Activated T-helper 9 cell treated with anti-CD3 and anti-CD28 coated beads, Interleukin-2, amount 50 U/mL, for 16 hours (primary cell): ENCODE measurements at regions not wholly inside any gene's neighbourhood (a gene's known extent, or its start where the extent isn't known, plus 50 kb on each side); places are given as distances from the start of the nearest gene placed in this dataset.

Experiments used
- DNase-seq: peaks from one replicate; pipeline ENCODE4 v3.0.0-alpha.2; 2020; ENCODE audit warnings: low read depth

DNA sequence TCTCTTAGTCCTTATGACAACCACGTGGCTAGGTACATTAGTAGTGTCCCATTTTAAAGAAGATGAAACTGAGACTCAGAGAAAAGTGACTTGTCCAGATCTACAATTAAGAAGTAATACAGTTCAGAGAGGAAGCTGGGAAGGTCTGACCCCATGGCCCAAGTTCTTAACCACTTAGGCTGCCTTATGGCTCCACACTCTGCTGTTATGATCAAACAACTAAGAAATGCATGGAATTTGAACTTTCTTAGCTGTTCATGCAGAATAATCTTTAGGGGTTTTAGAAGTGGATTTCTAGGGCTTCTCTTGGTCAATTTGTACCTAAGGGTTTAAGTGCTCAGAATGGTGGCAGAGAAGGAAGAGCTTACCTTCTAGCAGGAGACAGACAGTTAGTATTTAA, 128.0 kb upstream of the MSX2 start:
- no peak for DNase-seq

DNA sequence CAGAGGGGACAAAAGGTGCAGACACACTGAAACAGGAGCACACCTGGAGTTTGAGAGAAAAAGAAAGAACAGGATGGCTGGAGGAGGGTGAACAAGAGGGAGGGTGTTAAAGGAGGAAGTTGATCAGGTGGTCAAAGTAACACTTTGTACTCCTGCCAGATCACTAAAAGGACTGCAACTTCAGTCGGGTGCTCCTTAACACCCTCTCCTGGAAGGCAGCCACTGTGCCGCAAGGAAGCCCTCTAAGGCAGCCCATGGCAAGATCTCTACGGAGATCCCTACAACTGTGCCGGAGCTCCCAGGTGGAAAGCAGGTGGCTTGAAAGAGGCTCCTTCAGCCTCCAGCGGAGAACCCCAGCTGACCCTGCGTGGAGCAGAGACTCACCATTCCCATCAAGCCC, 124.4 kb upstream of the MSX2 start:
- DNase-seq: no peak

DNA sequence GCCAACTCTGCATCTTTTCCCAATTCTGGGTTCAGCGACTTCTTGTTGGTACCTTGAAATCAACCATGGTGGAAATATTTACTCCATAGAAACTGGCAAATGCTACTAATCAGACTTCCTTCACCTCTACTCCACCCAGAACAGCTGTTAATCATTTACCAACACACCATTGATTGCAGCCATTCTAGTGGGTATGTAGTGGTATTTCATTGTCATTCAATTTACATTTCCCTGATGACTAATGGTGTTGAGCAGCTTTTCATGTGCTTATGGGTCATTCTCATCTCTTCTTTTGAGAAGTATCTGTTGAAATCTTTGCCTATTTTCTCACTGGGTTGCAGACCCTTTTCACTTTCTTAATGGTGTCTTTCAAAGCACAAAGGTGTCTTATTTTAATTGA, 122.4 kb upstream of the MSX2 start:
- no peak for DNase-seq

DNA sequence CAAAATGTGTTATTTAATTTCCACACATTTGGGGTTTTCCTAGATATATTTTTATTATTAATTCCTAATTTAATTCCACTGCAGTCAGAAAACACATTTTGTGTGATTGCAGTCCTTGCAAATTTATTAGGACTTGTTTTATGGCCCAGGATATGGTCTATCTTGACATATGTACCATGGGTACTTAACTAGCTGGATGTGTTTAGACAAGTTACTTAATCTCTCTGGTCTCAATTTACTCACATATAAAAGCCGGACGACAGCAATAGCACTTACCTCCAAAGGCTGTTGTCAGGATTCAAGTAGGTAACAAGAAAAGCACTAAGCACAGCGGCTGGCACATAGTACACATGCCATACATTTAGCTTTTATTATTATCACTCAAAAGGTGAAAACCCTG, 118.2 kb upstream of the MSX2 start:
- DNase-seq: no peak

DNA sequence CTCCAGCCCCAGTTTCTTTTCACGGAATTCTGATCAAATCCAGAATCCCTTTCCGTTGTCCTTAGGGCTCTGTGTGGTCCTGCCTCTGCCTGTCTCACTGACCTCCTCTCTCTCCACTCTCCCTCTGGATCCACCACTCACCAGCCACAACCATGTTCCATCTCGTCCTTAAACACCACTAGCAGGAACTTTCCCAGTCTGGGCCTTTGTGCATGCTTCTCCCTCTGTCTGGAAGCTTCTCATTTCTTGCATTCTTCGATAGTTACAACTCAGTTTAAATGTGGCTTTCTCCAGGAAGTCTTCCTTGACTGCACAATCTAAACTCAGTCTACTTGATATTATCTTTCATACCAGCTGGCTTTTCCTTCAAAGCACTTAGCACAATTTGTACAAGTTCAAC, 117.7 kb upstream of the MSX2 start:
- no peak for DNase-seq

DNA sequence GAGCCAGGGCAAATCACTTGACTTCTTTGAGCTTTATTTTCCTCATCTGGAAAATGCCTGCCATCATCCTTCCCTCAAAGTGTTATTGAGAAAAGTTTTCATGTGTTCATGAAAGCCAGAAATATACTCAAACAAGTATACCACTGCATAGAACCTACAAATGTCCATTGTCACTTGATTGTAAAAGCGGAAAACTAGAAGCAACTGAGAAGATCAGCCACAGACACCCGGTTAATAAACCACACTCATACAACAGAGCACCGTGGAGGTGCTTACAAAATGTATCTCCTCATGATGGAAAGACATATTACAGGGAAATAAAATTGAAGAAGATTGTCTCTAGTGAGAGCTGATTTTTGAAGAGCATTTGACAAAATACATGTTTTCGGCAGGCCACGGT, 117.2 kb upstream of the MSX2 start:
- DNase-seq: no peak

DNA sequence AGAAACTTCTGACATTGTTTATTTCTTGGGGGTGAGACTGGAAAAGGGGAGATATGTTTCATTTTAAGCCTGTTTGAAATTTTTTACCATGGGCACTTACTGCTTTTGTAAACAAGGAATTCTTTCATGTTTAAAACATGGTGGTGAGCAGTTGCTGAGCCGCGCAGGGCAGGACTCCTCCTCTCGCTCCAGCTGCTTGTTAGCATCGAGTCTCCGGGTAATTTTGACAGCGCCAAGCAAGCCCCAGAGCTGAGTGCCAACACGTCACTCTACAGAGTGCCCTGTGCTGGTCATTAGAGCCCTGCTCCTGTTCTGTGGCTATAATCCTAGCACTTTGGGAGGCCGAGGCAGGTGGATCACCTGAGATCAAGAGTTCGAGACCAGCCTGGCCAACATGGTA, 116.5 kb upstream of the MSX2 start:
- no peak for DNase-seq

DNA sequence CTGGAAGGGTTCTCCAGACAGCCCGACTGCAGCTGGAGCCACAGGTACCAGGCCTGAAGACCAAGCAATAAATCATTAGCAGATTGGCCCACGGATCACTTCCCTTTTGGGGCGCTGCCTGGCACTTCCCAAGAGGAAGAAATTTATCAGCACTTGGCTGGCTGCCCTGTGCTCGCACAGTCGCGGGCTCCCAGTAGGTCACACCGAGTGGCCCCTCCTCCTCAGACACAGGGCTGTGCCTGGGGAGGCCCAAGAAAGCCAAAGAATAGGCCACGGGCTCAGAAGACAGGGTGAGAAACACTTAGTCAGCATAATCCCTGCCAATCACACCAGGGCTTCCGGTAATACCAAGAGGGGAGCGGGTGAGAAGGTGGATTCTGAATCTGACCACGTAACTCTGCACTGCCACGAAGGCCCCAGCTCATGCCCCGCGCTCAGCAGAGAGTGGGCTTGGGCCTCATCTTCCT, 115.7 kb upstream of the MSX2 start:
- DNase-seq: no peak

DNA sequence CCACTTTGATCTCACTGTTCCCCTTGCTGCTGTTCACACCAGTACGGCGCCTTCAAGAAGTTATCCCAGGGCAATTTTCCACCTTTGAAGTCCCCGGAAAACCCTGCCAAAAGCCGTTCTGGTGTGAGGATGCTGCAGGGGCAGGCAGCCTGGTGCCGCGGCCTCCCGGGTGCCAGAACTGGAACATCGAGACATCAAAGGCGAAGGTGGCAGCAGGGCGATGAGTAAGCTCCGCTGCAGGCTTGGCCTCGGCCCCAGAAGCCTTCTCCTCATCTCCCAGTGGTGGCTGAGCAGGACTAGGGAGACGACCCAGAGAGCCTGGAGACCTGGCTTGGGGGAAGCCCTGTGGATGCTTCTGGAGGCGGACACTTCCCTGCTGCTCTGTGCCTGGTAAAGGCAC, 115.3 kb upstream of the MSX2 start:
- no peak for DNase-seq

DNA sequence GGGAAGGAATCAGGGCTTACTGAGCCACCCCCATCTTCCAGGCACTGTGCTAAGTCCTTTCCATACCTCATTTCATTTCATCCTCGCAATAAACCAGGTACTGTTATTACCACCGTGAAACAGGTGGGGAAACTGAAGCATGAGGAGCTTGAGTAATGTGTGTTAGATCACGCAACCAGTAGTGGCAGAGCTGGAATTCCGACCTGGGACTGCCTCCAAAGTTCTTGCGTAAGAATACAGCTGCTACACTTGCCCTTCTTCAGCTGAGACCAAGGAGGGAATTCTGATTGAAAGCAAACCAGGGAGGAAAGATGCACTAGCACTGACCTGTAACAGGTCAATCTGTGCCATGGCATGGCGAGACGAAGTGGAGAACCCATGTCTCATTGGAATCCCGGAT, 113.4 kb upstream of the MSX2 start:
- no peak for DNase-seq

DNA sequence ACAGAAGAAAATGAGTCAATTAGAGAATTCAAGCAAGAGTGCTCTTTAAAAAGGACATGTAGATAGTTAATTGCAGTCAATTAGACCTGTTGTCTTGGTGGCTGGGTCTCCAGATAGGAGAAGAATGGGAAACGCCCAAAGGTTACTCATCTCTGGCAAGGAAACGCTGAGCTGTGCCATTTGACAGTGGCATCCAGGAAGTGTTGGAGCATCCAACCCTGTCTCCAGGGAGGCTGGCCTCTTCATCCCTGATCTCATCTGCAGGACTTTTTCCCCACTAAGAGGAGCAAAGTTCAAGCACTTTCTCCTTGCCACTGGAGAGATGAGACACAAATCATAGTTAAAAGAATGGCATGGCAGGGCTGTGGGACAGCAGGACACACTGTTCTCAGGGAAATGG, 111.7 kb upstream of the MSX2 start:
- DNase-seq: no peak

DNA sequence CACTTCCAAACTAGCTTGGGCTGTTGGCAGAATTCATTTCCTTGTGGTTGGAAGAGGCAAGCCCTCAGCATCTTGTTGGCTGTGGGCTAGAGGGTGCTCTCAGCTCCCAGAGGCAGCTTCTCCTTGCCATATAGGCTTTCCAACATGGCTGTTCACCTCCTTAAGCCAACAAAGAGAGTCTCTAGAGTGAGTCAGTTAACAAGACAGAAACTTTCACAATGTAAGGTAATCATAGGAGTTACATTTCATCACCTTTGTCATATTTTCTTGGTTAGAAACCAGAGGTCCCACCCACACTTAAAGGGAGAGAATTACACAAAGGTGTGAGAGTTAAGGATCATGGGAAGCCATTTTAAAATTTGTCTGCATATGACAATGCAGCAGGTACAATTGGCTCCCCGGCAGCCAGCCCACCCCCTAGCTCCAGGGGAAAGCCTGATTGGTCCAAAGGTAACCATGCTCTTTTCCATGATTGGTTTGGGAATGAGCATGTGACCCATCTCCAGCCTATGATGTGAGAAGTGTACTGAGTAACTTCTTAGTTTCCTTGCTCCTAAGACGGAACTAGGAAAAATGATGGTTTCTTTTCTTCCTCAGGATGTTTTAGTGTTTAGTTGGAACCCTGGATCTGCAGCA, 109.8 kb upstream of the MSX2 start:
- DNase-seq: no peak

DNA sequence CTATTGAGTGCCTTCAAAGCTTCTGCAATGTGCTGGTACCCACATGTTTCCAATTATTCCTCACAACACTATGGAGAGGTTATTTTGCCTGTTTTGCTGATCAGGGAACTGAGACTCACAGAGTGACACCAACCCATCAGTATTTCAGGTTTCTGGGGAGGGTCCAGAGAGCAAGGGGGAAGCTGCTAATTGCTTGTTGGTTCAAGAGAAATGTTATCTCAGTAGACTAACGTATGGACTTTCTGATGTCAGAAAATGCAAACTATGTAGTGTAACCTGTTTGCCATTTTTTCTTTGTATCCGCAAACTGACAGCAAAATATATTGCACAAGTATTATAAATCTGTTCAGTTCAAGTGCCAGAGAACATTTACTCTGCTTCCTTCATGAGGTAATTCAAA, 108.3 kb upstream of the MSX2 start:
- no peak for DNase-seq

DNA sequence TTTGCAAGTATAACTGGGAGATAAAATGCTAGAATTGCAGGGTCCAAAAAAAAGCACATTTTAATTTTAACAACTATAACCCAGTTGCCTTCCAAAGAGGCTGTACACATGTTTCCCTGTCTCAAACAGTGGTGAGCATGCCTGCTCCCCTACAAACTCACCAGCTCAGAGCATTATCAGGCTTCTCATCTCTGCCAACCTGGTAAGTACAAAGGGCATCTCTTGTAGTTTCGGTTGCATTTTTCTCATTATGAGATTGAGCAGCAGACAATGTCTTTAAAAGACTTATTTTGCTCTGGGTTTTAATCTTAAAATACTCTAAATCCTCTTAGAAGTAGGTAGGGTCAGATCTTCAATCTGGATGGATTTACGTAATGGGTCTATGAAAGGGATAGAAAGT, 107.1 kb upstream of the MSX2 start:
- no peak for DNase-seq

DNA sequence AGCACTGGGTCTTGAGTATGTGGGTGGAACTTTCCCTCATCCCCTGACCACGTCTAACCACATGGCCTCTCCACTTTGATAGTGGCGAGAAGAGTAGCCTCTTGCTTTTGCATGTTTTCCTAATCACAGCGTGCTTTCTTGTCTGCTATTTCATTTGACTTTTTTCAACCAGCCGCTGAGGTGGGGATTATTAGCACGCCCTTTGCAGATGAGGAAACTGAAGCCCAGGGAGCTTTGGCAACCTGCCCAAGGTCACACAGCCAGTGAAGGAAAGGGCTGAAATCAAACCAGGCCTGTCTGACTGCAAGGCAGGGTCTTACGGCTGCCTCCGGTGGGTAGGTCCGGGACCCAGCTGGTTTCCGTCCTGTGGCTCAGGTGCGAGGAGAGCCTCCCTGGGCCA, 106.5 kb upstream of the MSX2 start:
- DNase-seq: no peak

DNA sequence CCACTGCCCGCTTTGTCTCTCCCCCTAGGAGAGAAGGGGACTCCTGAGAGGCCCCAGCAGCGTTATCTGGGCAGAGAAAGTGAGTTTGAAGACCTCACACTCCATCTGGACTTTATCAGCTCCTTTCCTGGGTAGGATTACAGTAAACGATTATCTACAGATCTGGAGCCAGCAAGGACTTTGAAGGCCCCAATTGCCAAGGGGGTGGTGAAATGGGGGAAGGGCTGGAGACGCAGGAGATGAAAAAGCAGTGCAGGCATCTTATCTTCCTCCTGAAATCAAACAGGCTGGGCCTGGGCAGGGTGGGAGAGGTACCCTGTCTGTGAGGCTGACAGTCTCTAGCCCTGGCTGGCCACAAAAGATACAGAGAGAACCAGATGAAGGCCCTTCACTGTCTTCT, 105.8 kb upstream of the MSX2 start:
- no peak for DNase-seq

DNA sequence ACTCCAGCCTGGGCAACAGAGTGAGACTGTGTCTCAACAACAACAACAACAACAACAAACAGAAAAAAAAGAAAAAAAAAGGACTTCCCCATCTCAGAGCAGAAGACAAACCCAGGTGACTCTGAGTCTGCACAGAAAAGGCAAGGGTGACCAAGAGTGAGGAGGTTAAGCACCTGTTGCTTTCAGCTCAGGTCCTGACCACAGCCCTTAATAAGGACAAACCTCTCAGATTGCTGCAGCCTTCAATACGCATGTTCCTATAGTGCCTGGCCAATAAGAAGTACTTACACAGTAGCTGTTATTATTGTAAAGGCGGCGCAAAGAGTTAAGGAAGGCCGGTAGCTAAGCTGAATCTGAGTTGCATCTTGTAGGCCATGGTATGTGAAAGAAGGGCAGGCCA, 102.3 kb upstream of the MSX2 start:
- no peak for DNase-seq

DNA sequence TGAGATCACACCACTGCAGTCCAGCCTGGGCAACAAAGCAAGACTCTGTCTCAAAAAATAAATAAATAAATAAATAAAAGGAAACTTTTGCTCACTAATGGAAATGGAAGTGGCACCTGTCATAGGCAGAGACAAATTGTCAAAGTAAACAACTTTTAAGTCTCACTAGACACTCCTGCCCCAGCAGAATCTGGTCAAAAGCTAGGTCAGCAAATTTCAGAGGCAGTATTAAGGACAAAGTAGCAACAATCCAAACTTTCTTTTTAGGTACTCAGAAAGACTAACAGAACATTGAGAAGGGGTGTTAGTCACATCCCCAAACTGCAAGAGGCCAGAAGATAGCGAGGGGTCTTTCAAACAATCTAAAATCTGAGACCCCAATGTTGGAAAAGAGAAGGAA, 101.4 kb upstream of the MSX2 start:
- DNase-seq: no peak

DNA sequence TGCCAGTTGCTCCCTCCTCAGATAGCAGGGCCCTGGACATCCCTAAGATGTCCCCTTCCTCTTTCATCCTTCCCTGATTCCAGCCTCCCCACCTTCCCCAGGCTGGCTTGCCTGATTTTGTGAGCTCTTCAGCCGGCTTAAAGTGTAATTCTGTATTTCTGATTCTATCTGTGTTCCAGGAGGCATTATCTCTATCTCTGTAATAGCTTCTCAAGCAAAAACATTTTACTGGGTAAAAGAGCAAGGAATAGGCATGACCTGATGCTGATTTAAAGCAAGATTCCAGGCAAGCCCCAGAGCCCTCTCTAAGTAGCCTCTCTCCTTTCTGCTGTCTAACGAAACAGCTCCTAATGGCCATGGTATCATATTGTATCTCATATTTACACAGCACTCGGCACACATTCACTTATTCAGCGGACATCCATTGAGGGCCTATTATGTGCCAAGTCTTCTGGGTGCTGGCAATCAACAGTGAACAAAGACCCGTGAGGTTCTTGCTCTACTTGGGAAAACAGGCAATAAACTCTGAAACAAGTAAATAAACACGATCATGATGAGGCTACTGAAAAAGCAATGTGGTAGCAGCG, 100.9 kb upstream of the MSX2 start:
- DNase-seq: no peak

DNA sequence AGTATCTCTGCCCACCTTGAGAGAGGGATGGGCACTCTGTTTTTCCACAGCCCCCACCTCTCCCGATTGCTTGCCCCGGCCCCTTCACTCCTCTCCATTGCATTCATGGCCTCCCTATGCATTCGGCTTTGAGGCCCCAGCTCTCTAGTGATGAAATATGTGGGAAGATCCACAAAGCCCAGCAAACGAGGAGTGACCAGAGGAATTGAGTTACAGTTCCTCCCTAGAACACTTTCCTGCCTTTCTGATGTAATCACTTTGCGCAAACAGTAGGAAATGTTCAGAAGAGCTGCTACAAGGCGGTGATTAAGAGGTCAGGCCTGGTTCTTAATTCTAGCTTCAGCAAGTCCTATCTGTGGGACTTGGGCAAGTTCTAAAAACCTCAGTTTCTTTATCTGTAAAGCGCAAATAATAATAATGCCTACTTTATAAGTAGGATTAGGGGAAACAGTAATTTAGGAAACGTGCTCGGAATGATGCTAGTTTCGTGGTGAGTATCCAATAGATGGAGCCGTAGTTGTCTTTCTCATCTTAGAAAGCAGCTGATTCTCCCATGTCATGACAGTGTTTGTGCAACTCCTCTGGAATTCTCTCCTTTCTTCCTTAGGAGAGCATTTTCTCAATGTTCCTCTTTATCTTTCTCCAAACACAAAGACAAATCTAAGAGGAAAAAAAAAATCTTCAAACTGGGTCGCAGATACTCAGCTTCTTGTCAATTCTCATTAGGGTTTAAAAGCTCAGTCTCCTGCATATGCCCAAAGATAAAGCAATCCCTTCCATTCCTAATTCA, 99.5 kb upstream of the MSX2 start:
- DNase-seq: no peak

DNA sequence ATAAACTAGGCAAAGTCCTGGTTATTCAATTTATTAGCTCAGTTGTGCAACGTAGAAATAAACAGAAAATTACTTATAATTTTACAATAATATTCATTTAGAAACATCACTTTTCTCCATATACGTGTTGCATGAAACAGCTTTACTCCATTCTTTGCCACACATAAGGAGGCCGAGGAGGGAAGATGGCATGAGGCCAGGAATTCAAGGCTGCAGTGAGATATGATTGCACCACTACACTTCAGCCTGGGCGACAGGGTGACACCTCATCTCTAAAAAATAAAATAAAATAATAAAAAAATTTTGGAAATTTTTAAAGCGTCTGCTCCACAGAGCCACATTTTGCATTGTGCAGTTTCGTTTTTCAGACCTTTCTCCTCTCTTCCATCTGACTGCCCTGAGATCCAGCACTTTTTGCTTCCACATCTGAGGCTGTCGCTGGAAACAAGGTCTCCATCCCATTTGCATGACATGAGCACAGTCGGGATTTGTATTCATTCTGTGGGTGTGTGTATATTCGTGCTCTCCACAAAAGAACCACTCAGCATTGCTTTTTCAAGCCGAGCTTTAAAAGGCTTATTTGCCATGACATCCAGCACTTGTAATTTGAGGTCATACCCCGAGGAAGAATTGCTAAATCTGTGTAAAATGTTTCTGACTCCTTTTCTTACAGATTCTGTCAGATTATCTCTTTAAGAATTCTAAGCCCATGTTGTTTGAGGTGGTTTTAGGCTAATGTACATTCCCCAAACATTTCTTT, 98.6 kb upstream of the MSX2 start:
- no peak for DNase-seq

DNA sequence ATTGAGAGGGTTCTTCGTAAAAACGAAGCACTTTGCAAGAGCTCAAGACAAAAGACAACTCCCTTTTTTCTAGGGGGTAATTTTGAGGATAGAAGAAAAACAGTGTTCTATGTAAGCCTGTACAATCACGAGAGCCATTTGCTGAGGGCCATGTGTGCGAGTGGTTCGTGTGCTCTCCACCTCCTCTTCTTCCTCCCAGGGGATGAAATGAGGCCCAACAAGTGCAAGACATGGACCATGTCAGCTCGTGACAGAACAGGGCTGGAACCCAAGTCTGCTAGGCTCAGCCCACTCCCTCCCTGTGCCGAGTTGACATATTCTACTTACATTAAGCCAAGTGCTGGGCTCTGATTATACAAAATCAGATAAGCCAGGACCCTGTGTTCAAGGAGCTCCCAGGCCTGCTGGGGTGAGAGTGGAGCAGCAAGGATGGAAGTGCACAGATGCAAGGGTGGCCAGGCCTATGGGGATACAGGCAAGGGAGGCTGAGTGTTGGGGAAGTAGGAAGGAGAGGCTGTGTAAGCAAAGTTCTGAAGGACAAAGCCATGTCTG, 97.9 kb upstream of the MSX2 start:
- DNase-seq: no peak

DNA sequence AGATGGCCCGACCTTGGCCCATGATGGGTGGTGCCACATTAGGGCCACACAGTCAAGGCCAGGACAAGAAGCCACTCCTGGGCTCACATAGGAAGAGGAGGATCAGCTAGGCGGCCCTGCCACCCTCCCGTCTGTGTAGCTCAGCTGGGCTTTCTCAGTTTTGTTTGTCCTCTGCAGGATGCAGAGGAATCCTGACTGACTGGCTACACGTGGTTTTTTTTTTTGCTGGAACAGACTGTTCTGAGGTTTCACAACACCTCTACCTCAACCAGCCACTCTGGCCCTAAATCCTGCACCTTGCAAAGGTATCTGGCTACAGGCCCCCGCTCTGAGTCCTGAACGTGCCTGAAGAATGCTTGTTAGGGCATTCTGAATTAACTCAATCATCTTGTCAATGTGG, 88.3 kb upstream of the MSX2 start:
- DNase-seq: no peak
